ENCODE measurements at regions not wholly inside any gene's neighbourhood (a gene's known extent, or its start where the extent isn't known, plus 50 kb on each side); places are given as distances from the start of the nearest gene placed in this dataset.

DNA sequence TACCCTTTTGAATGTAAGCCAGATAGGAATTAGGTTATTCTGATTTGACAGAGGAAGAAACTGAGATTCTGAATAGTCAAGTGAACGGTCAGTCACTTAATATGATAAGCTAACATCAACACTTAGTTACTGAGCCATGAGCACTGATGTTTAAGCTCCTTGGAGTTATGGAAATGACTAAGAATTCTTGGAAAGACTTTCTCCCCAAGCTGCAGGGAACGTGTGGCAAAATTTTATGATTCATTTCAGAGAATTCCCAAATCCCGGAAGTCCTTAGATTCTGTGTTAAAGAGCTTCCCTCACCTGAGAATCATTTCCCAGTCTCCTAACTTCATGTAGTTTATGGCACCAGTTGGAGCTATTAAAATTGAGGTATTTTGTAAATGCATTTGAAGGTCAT is 330.9 kb downstream of the XPNPEP1 start:
- ChIA-PET CTCF (no interaction called here), POLR2A (ENCODE audit: unreplicated experiment) (no interaction called here)
- Histone ChIP-seq H3K9me3 (ENCODE audit: low read length) (no peaks in the 10 kb centered on the region), H3K4me2 (ENCODE audit: low read length) (peak overlapping the region; percentile 28; the same call in 1 of the 2 replicates), H4K20me1 (ENCODE audit: low read length) (no peaks in the 10 kb centered on the region), H3K9ac (ENCODE audit: low read length) (no peak overlapping the region), H3F3A (ENCODE audit: low read length, unreplicated experiment) (no peaks in the 10 kb centered on the region), H3K36me3 (ENCODE audit: low read depth, low read length) (no peaks in the 10 kb centered on the region), H3K79me2 (ENCODE audit: low read length) (no peaks in the 10 kb centered on the region), H3K4me3 (ENCODE audit: low read length) (no peak overlapping the region), H3K9me2 (replicated peaks; ENCODE audit: low read length) (no peaks in the 10 kb centered on the region), H3K27me3 (ENCODE audit: low read length) (no peaks in the 10 kb centered on the region), H3K4me1 (ENCODE audit: insufficient read depth, low read length) (peaks cover 23% of the 10 kb centered on the region), H2AFZ (ENCODE audit: low read length) (no peak overlapping the region), H3K27ac (ENCODE audit: low read length) (no peak overlapping the region)
- peak; percentile 73 for DNase-seq
- no peak for TF ChIP-seq EZH2phosphoT487 (IDR thresholded peaks at IDR 0.05; ENCODE audit: borderline replicate concordance, low read length)
- intact Hi-C loops (cut with micrococcal nuclease): no loop called here
- ATAC-seq: peak; percentile 18; the same call in 1 of the 2 replicates
- no TSS peak for BruUV-seq (replicated peaks)

- Histone ChIP-seq H3K9me2 (replicated peaks; ENCODE audit: low read length) (no peaks in the 10 kb centered on the region), H3F3A (ENCODE audit: low read length, unreplicated experiment) (no peaks in the 10 kb centered on the region), H3K27ac (ENCODE audit: low read length) (no peak overlapping the region), H3K36me3 (ENCODE audit: low read depth, low read length) (no peaks in the 10 kb centered on the region), H3K4me3 (ENCODE audit: low read length) (no peak overlapping the region), H2AFZ (ENCODE audit: low read length) (no peak overlapping the region), H3K4me1 (ENCODE audit: insufficient read depth, low read length) (peaks cover 29% of the 10 kb centered on the region), H4K20me1 (ENCODE audit: low read length) (no peaks in the 10 kb centered on the region), H3K79me2 (ENCODE audit: low read length) (no peaks in the 10 kb centered on the region), H3K27me3 (ENCODE audit: low read length) (no peaks in the 10 kb centered on the region), H3K4me2 (ENCODE audit: low read length) (peak overlapping the region; percentile 28), H3K9ac (ENCODE audit: low read length) (no peak overlapping the region), H3K9me3 (ENCODE audit: low read length) (no peaks in the 10 kb centered on the region)
- ChIA-PET POLR2A (ENCODE audit: unreplicated experiment) (no interaction called here), CTCF (no interaction called here)
- DNase-seq (peak; percentile 52), ATAC-seq (no peak)
- no TSS peak for BruUV-seq (replicated peaks)
- no peak for TF ChIP-seq EZH2phosphoT487 (IDR thresholded peaks at IDR 0.05; ENCODE audit: borderline replicate concordance, low read length)
- TF ChIP-seq CTCF (conservative IDR thresholded peaks at IDR 0.05; ENCODE audit: low read depth, low read length): no peak
- TF ChIP-seq EZH2 (IDR thresholded peaks at IDR 0.05; ENCODE audit: low read length, unreplicated experiment): no peak
- intact Hi-C loops (cut with micrococcal nuclease): no loop called here
These were observed 331.7 kb downstream of the XPNPEP1 start for GRCh38 chr10:109591601-109592000.

DNA sequence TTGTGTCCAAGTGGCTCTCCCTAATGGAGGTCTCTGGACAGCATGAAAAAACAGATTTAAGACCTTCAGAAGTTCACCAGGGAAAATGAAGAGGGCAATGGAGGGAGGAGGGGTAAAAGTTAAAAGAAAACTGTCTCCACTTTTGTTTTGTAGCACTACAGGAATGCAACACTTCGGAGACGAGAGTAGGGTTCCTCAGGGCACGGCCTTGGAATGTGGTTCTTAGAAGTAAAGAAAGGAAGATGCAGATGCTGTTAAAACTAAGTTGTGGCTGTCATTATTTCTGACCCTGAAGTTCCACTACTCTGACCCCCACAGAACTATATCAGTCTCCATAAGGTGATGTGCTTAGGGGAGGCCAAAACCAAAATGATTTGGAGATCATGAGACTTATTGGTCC is 335.1 kb downstream of the XPNPEP1 start:
- ATAC-seq (no peak), DNase-seq (no peak)
- Histone ChIP-seq H3K9me3 (ENCODE audit: low read length) (no peaks in the 10 kb centered on the region), H3K36me3 (ENCODE audit: low read depth, low read length) (no peaks in the 10 kb centered on the region), H3K4me2 (ENCODE audit: low read length) (no peak overlapping the region), H3K79me2 (ENCODE audit: low read length) (no peaks in the 10 kb centered on the region), H2AFZ (ENCODE audit: low read length) (no peak overlapping the region), H3K9ac (ENCODE audit: low read length) (no peak overlapping the region), H3K27ac (ENCODE audit: low read length) (no peak overlapping the region), H3F3A (ENCODE audit: low read length, unreplicated experiment) (no peaks in the 10 kb centered on the region), H3K4me1 (ENCODE audit: insufficient read depth, low read length) (peaks cover 29% of the 10 kb centered on the region), H3K9me2 (replicated peaks; ENCODE audit: low read length) (no peaks in the 10 kb centered on the region), H4K20me1 (ENCODE audit: low read length) (no peaks in the 10 kb centered on the region), H3K27me3 (ENCODE audit: low read length) (no peaks in the 10 kb centered on the region), H3K4me3 (ENCODE audit: low read length) (no peak overlapping the region)
- no TSS peak for BruUV-seq (replicated peaks)
- ChIA-PET POLR2A (ENCODE audit: unreplicated experiment) (no interaction called here), CTCF (no interaction called here)
- intact Hi-C loops (cut with micrococcal nuclease): loop anchor here (5.0 kb wide), 1 partner anchor 136 kb away; no protein-coding TSS in a partner anchor
- no peak for TF ChIP-seq CTCF (conservative IDR thresholded peaks at IDR 0.05; ENCODE audit: low read depth, low read length)
- TF ChIP-seq EZH2phosphoT487 (IDR thresholded peaks at IDR 0.05; ENCODE audit: borderline replicate concordance, low read length): no peak
- no peak for TF ChIP-seq EZH2 (IDR thresholded peaks at IDR 0.05; ENCODE audit: low read length, unreplicated experiment)
